CD4-positive, alpha-beta T cell treated with Interleukin-15 for 4 hours (primary cell): ENCODE measurements at regions not wholly inside any gene's neighbourhood (a gene's known extent, or its start where the extent isn't known, plus 50 kb on each side); places are given as distances from the start of the nearest gene placed in this dataset.
"Not testable (repeated sequence)": the region's sequence is repeated elsewhere in the genome, so short reads cannot be mapped to it uniquely, and the experiment has no call there.

Experiments
- DNase-seq: peaks from one replicate; pipeline ENCODE4 v3.0.0-alpha.2; 2020; ENCODE audit warnings: low spot score

GRCh38 chr18:10141559-10141958 is 227.7 kb downstream of the VAPA start:
- DNase-seq: no peak

- DNase-seq: no peak
Observed at GRCh38 chr18:10142056-10142455, 228.2 kb downstream of the VAPA start.

GRCh38 chr18:10142496-10143160 is 228.8 kb downstream of the VAPA start:
- DNase-seq: no peak

GRCh38 chr18:10143596-10143995 is 229.8 kb downstream of the VAPA start:
- no peak for DNase-seq

- no peak for DNase-seq
Observed at GRCh38 chr18:10145546-10145945, 231.7 kb downstream of the VAPA start.

GRCh38 chr18:10147226-10147625 is 233.4 kb downstream of the VAPA start:
- DNase-seq: no peak

GRCh38 chr18:10147752-10148151 is 233.9 kb downstream of the VAPA start:
- DNase-seq: no peak

GRCh38 chr18:10148189-10148929 is 234.5 kb downstream of the VAPA start:
- no peak for DNase-seq

- DNase-seq: no peak
Observed at GRCh38 chr18:10149768-10150556, 236.1 kb downstream of the VAPA start.

GRCh38 chr18:10150576-10150975 is 236.8 kb downstream of the VAPA start:
- not testable (repeated sequence) for DNase-seq

- DNase-seq: no peak
Observed at GRCh38 chr18:10152475-10152874, 238.7 kb downstream of the VAPA start.

- DNase-seq: no peak
Observed at GRCh38 chr18:10153924-10154752, 240.3 kb downstream of the VAPA start.

GRCh38 chr18:10157706-10158105 is 243.9 kb downstream of the VAPA start:
- no peak for DNase-seq

GRCh38 chr18:10160251-10160650 is 246.4 kb downstream of the VAPA start:
- no peak for DNase-seq

- no peak for DNase-seq
Observed at GRCh38 chr18:10161315-10161714, 247.5 kb downstream of the VAPA start.

GRCh38 chr18:10162340-10162739 is 248.5 kb downstream of the VAPA start:
- DNase-seq: no peak

- DNase-seq: no peak
Observed at GRCh38 chr18:10164271-10165071, 250.7 kb downstream of the VAPA start.

GRCh38 chr18:10166164-10166807 is 252.5 kb downstream of the VAPA start:
- DNase-seq: no peak

GRCh38 chr18:10167759-10168158 is 253.9 kb downstream of the VAPA start:
- DNase-seq: no peak

- DNase-seq: no peak
Observed at GRCh38 chr18:10168477-10168876, 254.7 kb downstream of the VAPA start.
